ENCODE measurements at regions not wholly inside any gene's neighbourhood (a gene's known extent, or its start where the extent isn't known, plus 50 kb on each side); places are given as distances from the start of the nearest gene placed in this dataset.

- H3K4me3 ChIP-seq: no peak overlapping the region
- H3K27ac ChIP-seq: no peak overlapping the region
- 21 to 43% (median 32%) methylated on average over 3 of the region's 3 CpGs for WGBS, 5 donors
- TF ChIP-seq POLR2AphosphoS5 (IDR thresholded peaks at IDR 0.05) (no peak), CTCF (IDR thresholded peaks at IDR 0.05 in 8 of 11, conservative IDR thresholded peaks at IDR 0.05 in 3 of 11) (no peak), POLR2A (IDR thresholded peaks at IDR 0.05) (no peak)
- no peaks in the 10 kb centered on the region for H3K27me3 ChIP-seq (replicated peaks in 1 of 7)
- no peak for DNase-seq
- no peaks in the 10 kb centered on the region for H3K36me3 ChIP-seq
- H3K9me3 ChIP-seq: no peaks in the 10 kb centered on the region
- no peaks in the 10 kb centered on the region for H3K4me1 ChIP-seq
- intact Hi-C loops (cut with DNase I; ENCODE audit: low total_unique reads): no loop called here
These were observed 51.0 kb upstream of the LIFR start for GRCh38 chr5:38607396-38607795.

- Histone ChIP-seq H3K4me1 (no peaks in the 10 kb centered on the region), H3K27me3 (replicated peaks in 1 of 7) (no peaks in the 10 kb centered on the region), H3K9me3 (no peaks in the 10 kb centered on the region), H3K27ac (no peak overlapping the region), H3K4me3 (no peak overlapping the region), H3K36me3 (no peaks in the 10 kb centered on the region)
- no peak for DNase-seq
- TF ChIP-seq POLR2AphosphoS5 (IDR thresholded peaks at IDR 0.05): no peak
- TF ChIP-seq POLR2A (IDR thresholded peaks at IDR 0.05): no peak
- no peak for TF ChIP-seq CTCF (IDR thresholded peaks at IDR 0.05 in 8 of 11, conservative IDR thresholded peaks at IDR 0.05 in 3 of 11)
- 80 to 87% (median 86%) methylated on average over 5 of the region's 5 CpGs for WGBS, 5 donors
- intact Hi-C loops (cut with DNase I; ENCODE audit: low total_unique reads): no loop called here
These were observed 51.6 kb upstream of the LIFR start for GRCh38 chr5:38607930-38608564.

GRCh38 chr5:38608874-38609273 is 52.4 kb upstream of the LIFR start:
- Histone ChIP-seq H3K9me3 (no peaks in the 10 kb centered on the region), H3K4me1 (no peaks in the 10 kb centered on the region), H3K27me3 (replicated peaks in 1 of 7) (no peaks in the 10 kb centered on the region), H3K27ac (no peak overlapping the region), H3K36me3 (no peaks in the 10 kb centered on the region), H3K4me3 (no peak overlapping the region)
- WGBS, 5 donors: 64 to 91% (median 84%) methylated on average over 1 of the region's 1 CpG
- no peak for DNase-seq
- intact Hi-C loops (cut with DNase I; ENCODE audit: low total_unique reads): no loop called here
- TF ChIP-seq CTCF (IDR thresholded peaks at IDR 0.05 in 8 of 11, conservative IDR thresholded peaks at IDR 0.05 in 3 of 11) (no peak), POLR2A (IDR thresholded peaks at IDR 0.05) (no peak), POLR2AphosphoS5 (IDR thresholded peaks at IDR 0.05) (no peak)

- intact Hi-C loops (cut with DNase I; ENCODE audit: low total_unique reads): no loop called here
- TF ChIP-seq POLR2AphosphoS5 (IDR thresholded peaks at IDR 0.05): no peak
- Histone ChIP-seq H3K27ac (no peak overlapping the region), H3K9me3 (peaks cover 0 to 11% (median 8%) of the 10 kb centered on the region in 8 donors), H3K4me3 (no peak overlapping the region), H3K36me3 (no peaks in the 10 kb centered on the region), H3K4me1 (no peaks in the 10 kb centered on the region), H3K27me3 (replicated peaks in 1 of 7) (no peaks in the 10 kb centered on the region)
- no peak for DNase-seq
These were observed 56.4 kb upstream of the LIFR start for GRCh38 chr5:38612851-38613250.

- no peak for TF ChIP-seq POLR2AphosphoS5 (IDR thresholded peaks at IDR 0.05)
- no peak for TF ChIP-seq CTCF (IDR thresholded peaks at IDR 0.05 in 8 of 11, conservative IDR thresholded peaks at IDR 0.05 in 3 of 11)
- TF ChIP-seq POLR2A (IDR thresholded peaks at IDR 0.05): no peak
- Histone ChIP-seq H3K36me3 (no peaks in the 10 kb centered on the region), H3K4me3 (no peak overlapping the region), H3K27me3 (replicated peaks in 1 of 7) (no peaks in the 10 kb centered on the region), H3K4me1 (no peaks in the 10 kb centered on the region), H3K27ac (no peak overlapping the region), H3K9me3 (peaks cover 0 to 18% (median 14%) of the 10 kb centered on the region in 8 donors)
- intact Hi-C loops (cut with DNase I; ENCODE audit: low total_unique reads): no loop called here
- no peak for DNase-seq
- 74 to 91% (median 83%) methylated on average over 3 of the region's 3 CpGs for WGBS, 5 donors
These were observed 57.0 kb upstream of the LIFR start for GRCh38 chr5:38613490-38613889.

Measured in spleen (tissue), 11 donors.